ENCODE measurements at regions not wholly inside any gene's neighbourhood (a gene's known extent, or its start where the extent isn't known, plus 50 kb on each side); places are given as distances from the start of the nearest gene placed in this dataset.
"Not testable (repeated sequence)": the region's sequence is repeated elsewhere in the genome, so short reads cannot be mapped to it uniquely, and the experiment has no call there.

GRCh38 chr1:181190364-181191035 is 102.0 kb downstream of the IER5 start:
- in situ Hi-C loops (cut with MboI; ENCODE audit: low sequenced_read_pairs), result no loop called here

- in situ Hi-C loops (cut with MboI; ENCODE audit: low sequenced_read_pairs), result no loop called here
Measured at GRCh38 chr1:181191494-181192040, 103.1 kb downstream of the IER5 start.

DNA sequence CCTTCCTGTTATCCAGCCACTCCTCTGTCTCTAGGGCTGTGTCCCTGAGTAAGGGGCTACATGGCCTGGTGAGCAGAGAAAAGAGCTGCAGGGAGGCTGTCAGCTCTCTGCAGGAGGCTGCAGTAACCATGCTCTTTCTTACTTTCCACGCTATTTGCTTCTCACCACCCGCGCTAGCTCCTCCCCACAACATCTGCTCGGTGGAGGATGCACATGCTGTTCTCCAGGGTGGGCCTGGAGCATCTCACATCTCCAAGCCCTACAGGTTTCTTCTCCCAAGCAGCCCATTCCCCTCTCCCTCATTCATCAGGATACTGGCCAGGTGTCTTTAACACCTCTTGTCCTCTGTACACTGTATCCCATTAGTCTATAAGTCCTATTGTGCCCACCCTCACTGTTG is 103.8 kb downstream of the IER5 start:
- in situ Hi-C loops (cut with MboI; ENCODE audit: low sequenced_read_pairs), result no loop called here

DNA sequence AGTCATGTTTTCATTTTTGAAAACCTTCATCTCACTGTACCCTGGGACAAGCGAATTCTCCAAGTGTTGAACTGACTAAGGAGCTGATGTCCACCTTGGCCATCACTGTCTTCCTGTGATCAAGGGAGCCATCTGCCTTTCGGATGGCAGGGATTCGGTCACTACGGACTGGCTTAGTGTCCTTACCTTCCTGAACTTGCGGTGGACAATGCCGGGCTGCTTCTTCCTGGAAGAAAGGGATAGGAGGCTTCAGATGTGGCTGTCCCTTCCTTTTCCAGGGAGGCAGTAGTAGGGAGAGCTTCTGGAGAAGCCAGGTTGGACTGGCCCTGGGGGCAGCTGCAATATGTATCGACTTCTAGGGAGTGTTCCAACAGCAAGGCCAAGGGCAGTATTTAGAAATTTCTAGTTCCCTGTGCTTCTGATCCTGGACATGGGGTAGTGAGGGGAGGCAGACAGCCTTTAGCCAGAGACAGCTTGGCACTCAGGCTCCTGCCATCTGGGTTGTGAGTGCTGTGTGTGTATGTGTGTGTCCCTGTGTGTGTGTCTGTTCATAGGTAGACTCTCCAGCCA is 114.6 kb downstream of the IER5 start:
- in situ Hi-C loops (cut with MboI; ENCODE audit: low sequenced_read_pairs), result no loop called here

- in situ Hi-C loops (cut with MboI; ENCODE audit: low sequenced_read_pairs), result no loop called here
Measured at GRCh38 chr1:181204530-181204929, 116.0 kb downstream of the IER5 start.

DNA sequence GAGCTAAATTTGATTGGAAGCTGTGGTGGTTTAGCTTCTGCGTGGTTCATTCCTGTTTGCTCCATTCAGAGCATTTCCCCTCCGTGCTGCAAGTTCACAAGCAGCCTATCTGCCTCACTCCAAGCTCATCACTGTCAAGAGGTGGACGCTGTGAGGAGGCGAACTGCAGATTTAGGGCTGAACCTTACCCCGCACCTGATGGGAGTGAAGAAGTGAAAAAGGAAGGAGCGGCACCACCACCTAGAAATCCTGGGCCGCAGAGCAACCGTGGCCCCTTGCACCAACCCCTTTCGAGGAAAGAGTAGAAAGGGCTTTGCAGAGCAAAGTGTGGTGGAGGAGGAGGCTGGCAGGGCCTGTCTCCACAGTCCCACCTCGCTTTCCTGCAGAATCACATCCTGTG is 117.4 kb downstream of the IER5 start:
- in situ Hi-C loops (cut with MboI; ENCODE audit: low sequenced_read_pairs), result no loop called here

DNA sequence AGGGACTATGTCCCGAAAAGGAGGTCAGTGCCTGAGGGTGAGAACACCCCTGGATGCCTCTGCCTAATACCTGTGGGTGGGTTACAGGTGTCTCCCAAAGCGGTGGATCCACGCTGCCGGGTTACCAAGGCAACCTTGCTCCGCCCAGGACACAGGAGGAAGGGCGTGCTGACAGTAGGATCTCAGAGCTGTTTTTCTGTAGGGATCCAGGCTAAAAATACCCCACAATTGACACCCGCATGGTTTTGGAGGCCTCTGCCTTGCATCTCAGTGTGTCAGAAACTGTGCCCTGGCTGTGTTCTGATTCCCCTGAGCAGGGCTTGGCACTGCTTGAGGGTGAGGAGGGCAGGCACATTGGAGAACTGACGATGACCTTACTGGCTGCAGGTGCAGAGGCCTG is 118.0 kb downstream of the IER5 start:
- in situ Hi-C loops (cut with MboI; ENCODE audit: low sequenced_read_pairs), result no loop called here

- in situ Hi-C loops (cut with MboI; ENCODE audit: low sequenced_read_pairs), result no loop called here
Measured at GRCh38 chr1:181206979-181207790, 118.7 kb downstream of the IER5 start.

DNA sequence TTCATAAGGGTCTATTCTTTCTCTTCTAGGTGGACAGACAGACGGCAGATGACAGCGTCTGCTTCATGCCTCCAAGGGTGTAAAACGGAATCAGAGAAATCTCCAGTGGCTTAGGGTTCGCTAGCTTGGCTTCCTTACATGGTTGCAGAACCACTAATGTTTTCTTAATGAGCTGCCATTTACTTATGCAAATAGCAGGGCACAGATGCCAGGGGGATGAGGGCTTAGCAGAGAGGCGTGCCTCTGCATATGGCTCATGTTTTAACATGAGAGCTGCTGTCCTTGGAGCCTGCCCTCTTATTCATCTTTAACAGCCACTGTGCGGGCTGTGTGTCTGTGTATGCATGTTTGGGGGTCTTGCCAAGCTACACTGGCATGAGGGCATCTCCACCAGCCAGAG is 119.6 kb downstream of the IER5 start:
- in situ Hi-C loops (cut with MboI; ENCODE audit: low sequenced_read_pairs), result no loop called here

- in situ Hi-C loops (cut with MboI; ENCODE audit: low sequenced_read_pairs), result no loop called here
Measured at GRCh38 chr1:181208967-181209366, 120.5 kb downstream of the IER5 start.

GRCh38 chr1:181213056-181213455 is 124.6 kb downstream of the IER5 start:
- in situ Hi-C loops (cut with MboI; ENCODE audit: low sequenced_read_pairs), result no loop called here

DNA sequence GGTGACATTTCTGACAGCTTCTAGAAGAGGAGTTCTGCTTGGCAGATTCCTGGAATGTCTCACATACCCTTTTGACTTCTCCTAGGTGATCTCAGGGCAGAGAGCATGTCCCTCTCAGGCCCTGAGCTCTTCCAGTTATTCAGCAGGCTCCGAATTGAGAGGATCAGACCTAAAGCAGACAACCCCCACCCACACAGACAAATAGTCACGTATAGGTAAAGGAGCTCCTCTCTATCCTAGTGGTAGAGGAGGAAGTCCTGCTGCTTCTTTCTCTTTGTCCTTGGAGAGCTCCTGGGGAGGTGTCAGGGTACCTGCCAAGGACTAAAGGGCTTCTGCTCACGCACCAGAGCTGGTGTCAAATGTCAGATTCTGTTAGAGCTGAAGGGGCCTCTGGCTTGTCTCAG is 128.1 kb downstream of the IER5 start:
- in situ Hi-C loops (cut with MboI; ENCODE audit: low sequenced_read_pairs), result no loop called here

DNA sequence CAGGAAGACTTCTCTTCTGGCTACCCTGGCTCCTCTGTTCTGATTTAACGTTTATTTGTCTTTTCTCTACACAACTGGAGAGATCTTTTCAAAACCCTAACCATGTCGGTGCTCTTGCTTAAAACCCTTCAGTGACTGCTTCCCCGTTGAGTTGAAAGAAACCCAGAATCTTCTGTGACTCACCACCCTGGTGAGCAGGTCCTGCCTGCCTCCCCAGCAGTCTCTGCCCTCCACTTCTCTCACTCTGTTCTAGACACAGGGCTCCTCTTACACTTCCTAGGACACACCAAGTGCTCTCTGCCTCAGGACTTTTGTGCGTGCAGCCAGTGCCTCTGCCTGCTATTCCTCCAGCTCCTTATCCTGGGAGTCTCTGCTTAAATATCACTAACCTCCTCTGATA is 131.4 kb downstream of the IER5 start:
- in situ Hi-C loops (cut with MboI; ENCODE audit: low sequenced_read_pairs), result no loop called here

DNA sequence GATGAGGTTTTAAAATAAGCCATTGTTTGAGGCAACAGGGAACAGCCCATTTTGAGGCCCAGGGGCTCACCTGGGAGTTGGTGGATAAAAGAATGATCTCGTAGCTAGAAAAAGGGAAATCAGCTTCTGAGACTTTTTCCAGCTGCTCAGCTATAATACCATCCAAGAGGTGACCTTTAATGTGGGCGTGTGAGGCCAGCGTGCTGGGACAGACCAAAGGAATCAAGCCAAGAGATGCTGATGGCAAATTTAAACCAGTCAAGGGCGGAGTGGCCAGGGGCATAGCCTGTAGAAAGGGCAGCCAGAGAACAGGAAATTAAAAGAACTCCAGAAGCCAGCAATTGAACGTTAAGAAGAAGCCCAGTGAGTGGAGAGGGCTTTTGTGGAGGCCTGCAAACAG is 132.6 kb downstream of the IER5 start:
- in situ Hi-C loops (cut with MboI; ENCODE audit: low sequenced_read_pairs), result no loop called here

DNA sequence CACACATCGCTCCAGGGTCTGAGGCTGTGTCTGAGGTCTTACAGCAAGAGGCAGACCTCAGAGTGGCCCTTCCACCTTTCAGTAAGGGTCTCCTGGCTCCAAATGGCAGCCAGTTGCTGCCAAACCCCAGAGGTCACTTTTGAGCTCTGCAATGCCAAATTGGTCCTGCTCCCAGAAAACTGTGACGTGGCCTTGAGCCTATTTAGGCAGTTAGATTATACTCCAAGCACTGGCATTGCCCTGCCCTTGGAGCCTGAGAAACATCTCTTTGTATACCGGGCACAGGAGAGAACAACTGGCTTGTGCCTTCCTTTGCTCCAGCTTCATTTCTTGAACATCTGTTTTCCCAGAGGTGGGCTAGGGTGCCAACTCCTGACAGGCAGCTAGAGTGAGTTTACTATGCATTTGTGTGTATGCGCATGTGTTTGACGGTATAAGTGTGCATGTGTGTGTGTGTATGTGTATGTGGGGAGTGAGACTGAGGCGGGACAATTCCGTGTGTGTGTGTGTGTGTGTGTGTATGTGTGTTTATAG is 134.5 kb downstream of the IER5 start:
- in situ Hi-C loops (cut with MboI; ENCODE audit: low sequenced_read_pairs), result no loop called here

- in situ Hi-C loops (cut with MboI; ENCODE audit: low sequenced_read_pairs), result not testable (repeated sequence)
Measured at GRCh38 chr1:181226728-181227127, 138.2 kb downstream of the IER5 start.

GRCh38 chr1:181239086-181239485 is 150.6 kb downstream of the IER5 start:
- in situ Hi-C loops (cut with MboI; ENCODE audit: low sequenced_read_pairs), result no loop called here

- in situ Hi-C loops (cut with MboI; ENCODE audit: low sequenced_read_pairs), result not testable (repeated sequence)
Measured at GRCh38 chr1:181246320-181246719, 157.8 kb downstream of the IER5 start.

GRCh38 chr1:181248361-181248760 is 159.9 kb downstream of the IER5 start:
- in situ Hi-C loops (cut with MboI; ENCODE audit: low sequenced_read_pairs), result not testable (repeated sequence)

DNA sequence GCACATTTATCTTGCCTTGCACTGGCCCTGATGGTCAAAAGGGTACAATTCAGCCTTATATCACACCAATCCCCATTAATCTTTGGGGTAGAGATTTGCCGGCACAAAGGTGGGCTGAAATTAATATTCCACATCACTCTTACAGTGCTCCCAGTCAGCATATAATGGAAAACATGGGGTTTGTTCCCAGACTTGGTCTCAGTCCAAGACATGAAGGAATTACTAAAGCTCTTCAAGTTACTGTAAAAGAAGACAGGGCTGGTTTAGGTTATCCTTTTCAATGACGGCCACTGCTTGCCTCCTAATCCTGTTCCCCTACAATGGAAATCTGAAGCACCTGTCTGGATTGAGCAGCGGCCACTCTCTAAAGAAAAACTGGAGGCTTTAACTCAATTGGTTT is 160.7 kb downstream of the IER5 start:
- in situ Hi-C loops (cut with MboI; ENCODE audit: low sequenced_read_pairs), result no loop called here

DNA sequence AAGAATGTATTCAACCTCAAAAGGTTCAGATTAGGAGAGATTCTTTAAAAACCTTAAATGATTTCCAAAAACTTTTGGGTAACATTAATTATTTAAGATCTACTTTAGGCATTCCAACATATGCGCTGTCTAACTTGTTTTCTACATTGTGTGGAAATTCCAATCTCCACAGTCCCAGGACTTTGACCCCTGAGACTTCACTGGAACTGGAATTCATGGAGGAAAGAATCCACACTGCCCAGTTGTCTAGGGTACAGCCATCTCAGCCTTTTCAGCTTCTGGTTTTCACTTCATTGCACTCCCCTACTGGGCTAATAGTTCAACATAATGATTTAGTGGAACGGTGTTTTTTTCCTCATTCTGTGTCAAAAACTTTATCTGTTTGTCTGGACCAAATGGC is 161.5 kb downstream of the IER5 start:
- in situ Hi-C loops (cut with MboI; ENCODE audit: low sequenced_read_pairs), result no loop called here

All from HL-60/S4 treated with phorbol 12-myristate 13-acetate at 8.2 ng/mL for 4 days and 3 days (cell line).